GM19397 (cell line): ENCODE measurements at regions not wholly inside any gene's neighbourhood (a gene's known extent, or its start where the extent isn't known, plus 50 kb on each side); places are given as distances from the start of the nearest gene placed in this dataset.

Experiments used
- ATAC-seq: cut with Tn5 transposase; IDR thresholded peaks from one replicate; pipeline ENCODE4 v1.9.1; 2021; ENCODE audit warnings: mild to moderate bottlenecking, moderate library complexity; ENCODE audit not compliant: unreplicated experiment

DNA sequence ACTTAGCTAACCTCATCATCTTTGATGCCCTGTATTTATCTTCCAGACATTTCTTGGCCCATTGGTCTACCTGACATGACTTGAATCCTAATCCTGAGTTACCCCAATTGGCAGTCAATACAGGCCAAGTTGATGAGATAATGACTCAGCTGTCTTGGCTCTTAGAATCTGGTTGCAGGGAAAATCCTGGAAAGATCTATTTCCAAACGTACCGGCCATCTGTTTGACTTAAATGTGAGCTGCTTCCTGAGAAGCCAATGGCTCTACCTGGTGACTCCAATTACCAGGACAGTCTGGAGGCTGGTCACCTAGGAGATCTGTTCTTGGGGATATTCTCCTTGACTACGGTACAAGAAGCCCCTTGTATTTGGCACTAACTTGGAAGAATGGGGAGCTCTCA lies 475.2 kb upstream of the BRINP1 start:
- ATAC-seq: no peak

DNA sequence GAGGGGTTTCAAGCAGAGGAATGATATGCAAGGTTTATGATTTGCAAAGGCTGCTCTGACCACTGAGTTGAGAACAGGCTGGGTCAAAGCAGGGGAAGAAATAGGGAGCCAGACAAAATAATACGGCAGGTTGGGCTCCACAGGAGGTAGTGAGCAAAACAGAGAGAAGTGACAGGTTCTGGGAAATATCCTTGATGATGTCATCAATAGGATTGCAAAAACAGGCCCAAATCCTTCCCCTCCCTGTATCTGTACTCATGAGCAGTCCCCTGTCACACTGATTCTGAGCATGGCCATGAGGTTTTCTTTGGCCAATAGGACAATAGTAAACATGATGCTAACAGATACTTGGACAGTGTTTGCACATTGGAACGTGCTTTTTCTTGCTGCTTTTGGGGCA lies 471.8 kb upstream of the BRINP1 start:
- ATAC-seq: no peak

DNA sequence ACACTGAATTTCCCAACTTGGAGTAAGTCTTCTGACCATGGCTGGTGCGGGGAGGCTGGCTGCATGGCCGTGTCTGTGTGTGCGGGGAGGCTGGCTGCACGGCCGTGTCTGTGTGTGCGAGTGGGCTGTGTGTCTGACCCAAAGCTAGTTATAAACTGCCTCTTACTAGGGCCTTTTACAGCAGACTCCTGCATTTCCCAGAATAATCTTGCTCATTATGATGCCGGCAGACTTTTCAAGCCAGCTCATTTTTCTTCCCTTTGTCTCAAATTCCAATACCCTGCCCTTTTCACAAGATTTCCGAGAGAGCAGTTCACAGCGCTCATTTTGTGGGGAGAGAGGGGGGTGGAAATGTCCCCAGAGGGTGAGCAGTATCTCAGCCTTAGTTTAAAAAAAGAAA lies 470.7 kb upstream of the BRINP1 start:
- ATAC-seq: no peak

DNA sequence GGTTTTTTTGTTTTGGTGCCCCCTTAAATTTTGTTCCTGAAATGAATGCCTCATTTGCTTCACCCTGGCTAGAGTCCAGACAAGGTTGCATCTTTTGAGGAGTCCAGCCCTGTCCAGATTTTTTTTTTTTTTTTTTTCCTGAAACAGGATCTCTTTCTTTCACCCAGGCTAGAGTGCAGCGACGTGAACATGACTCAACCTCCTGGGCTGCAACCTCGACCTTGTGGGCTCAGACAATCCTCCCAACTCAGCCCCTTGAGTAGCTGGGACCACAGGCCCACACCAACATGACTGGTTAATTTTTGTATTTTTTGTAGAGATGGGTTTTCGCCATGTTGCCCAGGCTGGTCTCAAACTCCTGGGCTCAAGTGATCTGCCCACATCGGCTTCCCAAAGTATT lies 469.0 kb upstream of the BRINP1 start:
- ATAC-seq: no peak

DNA sequence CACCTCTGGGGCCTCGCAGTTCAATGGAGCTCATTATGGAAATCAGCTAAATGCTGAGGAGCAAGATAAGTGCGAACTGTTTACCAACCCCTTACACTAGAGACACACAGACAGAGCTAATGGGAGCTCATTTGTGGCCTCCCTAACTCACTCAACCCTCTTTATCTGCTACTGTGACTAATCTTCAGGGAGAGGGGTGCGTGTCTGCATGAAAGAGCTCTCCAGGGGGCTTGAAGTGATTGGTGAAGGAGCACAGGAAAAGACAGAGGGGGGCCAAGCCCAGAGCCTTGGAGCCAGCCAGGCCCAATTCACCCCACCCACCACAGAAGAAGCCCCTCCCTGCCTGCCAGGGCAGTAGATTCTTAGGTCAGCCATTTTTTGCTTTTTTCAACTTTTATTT lies 466.8 kb upstream of the BRINP1 start:
- ATAC-seq: no peak

DNA sequence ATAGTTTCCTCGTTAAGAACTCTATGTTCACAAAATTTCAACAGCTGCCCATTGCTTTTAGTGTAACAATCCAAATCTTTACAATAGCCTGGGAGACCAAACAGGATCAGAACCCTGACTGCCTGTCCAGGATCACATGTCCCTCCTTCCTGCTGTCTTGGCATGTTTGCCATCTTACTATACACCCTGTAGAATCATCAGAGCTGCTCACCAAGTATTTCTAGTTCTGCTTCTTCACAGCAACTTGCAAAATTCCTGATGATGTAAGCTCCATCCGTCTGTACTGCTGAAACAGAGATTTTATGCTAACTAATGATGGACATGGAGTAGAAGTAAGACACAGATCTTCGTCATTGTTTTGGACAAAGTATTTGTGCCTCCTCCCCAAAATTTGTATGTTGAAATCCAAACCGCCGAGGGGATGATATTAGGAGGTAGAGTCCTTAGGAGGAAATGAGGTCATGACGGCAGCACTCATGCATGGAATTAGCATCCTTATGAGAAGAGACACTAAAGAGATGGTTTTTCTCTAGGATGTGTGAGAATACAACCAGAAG lies 464.9 kb upstream of the BRINP1 start:
- ATAC-seq: no peak

DNA sequence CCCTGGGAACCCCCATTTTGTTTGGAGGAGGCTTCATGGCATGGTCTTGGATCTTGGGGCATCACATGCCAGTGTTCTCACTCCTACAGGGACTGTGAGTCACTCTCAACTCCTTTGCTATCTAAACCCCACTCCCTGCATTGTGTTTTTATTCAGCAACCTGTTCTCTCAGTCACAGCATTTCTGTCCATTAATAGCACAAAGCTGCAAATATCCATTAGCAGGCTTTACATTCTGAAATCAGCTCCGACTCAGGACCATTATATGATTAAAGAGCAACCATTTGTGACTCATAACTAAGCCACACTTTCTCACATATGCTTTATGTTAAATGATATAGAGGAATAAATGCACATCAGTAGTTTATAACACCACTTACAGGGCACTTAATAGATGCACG lies 462.1 kb upstream of the BRINP1 start:
- no peak for ATAC-seq

DNA sequence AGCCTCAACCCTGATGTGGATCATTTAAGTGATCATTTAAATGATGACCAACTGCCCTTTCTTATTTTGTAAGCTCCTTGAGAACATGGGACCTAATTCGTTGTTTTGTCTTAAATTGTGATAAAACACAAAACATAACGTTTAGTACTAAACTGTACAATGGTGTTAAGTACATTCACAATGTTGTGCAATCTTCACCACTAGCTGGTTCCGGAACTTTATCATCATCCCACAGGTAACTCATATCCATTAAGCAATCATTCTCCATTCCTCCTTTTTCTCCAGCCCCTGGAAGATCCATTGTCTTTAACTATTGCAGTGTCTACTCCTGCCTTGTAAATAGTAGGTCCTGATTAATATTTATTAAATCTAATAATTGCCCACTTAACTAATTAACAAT lies 460.5 kb upstream of the BRINP1 start:
- ATAC-seq: no peak

DNA sequence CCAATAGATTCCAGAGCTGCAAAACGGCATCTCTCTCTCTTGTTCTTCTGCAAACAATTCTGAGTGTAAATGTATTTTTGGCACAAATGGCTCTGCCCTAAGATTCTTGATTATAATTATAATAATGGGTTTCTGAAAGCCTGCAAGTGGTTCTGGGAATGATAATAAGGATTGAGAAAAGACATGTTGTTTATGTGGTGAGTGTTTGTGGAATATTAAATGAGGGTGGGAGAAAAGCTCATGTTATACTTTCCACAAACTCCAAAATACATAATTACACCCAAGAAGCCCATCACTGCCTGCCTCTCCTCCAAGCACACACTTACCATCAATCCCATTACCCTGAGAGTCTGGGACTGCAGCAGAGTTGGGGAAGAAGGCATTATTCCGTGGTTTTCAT lies 460.0 kb upstream of the BRINP1 start:
- ATAC-seq: no peak

DNA sequence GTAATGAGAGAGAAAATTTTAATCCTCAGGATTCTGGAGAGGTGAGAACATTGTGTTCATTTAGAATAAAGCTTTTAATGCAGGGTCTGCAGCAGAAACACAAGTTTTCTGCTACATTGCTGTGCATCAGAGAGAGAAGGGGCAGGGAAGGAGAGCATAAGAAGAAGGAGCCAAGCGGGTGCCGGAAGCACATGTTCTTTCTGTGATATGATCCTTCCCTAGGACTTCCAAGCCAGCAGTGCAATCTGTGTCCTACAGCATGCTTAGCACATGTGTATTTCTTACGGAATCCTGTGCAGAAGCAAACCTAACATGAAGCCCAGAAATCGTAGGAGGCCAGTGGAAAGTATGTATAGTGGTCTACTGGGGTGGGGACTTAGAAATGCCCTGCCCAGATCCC lies 458.3 kb upstream of the BRINP1 start:
- no peak for ATAC-seq

DNA sequence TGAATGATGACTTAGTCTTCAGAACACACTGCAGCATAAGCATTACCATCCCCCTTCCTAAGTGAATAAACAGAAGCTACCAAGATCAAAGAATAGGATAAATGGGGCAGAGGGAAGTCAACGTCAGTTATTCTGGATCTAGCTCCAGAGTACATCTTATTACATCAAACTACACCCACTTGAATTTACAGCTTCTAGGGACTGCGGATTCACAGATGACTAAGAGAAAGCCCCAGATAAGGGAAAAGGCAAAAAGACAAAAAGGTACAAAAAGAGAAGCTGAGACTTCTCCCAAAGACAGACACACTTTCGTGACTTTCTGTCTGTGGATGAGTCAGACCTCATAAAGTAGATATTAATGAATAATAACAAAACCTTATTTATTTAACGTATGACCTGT lies 457.9 kb upstream of the BRINP1 start:
- no peak for ATAC-seq

DNA sequence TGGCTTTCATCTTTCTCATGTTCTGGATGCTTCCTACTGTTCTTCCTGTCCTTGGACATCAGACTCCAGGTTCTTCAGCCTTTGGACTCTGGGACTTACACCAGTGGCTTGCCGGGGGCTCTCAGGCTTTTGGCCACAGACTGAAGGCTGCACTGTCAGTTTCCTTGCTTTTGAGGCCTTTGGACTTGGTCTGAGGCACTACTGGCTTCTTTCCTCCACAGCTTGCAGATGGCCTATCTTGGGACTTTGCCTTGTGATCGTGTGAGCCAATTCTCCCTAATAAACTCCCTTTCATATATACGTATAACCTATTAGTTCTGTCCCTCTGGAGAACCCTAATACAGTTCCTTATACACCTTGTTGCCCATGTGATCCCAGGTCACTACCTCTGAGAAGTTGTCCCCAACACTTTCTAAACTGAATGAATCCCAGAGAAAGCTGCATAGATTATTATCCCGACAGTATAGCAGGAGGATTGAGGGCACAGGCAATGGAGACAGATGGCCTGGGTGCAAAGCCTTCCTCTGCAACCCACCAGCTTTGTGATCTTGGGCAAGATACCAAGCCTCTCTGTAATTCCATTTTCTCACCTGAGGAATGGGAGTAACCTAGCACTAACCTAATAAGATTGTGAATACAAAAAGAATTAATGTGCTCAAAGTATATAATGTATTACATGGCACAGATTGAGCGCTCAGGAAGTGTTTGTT lies 449.6 kb upstream of the BRINP1 start:
- no peak for ATAC-seq

DNA sequence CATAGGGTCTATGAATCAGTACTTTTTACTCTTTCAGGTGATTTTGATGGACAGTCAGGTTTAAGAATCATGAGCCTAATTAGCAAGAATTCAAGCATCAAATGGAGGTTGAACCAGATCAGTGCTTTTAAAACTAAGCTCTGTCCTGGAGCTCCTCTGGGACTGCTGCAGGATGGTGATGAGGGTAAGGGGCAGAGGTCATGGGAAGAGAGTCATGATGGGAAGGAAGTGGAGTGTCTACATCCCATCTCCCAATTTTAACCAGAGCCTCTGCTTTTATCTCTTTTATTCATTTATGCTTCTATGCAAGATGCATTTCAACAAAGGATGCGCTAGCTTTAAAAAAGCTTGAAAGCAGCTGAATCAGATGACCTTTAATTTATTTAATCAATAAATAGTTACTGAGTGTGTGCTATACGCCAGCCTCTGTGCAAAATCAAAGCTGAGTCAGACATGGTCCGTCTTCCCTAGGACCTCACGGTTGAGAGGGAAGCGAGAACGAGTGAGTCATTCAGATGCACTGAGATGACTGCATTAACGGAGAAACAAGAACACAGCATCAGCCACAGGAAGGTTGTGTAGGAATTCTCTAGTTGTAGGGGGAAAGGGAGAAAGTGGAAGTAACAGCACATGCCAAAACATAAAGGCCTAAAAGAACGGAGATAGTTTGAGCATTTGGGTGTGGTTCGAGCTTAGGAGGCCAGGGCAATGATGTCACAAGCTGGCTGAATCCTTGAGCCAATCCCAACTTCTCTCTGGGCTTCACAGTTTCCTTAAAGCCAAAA lies 441.6 kb upstream of the BRINP1 start:
- no peak for ATAC-seq

DNA sequence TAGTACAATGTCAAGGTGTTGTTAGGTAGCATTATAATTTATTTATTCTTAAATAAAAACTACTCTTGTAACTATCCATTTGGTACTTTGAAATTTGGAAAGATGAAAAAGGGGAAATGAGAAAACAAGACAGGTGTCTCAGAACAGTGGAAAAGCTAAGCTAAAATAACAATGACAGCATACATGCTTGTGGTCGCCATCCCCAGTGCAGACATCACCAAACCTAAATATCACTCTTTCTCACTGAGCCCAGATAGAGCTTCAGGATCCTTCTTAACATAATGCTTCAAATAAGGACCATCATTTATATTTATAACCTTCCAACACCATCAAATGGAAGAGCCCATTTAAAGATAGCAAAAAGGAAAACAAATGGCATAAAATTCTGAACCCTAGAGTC lies 434.4 kb upstream of the BRINP1 start:
- no peak for ATAC-seq

DNA sequence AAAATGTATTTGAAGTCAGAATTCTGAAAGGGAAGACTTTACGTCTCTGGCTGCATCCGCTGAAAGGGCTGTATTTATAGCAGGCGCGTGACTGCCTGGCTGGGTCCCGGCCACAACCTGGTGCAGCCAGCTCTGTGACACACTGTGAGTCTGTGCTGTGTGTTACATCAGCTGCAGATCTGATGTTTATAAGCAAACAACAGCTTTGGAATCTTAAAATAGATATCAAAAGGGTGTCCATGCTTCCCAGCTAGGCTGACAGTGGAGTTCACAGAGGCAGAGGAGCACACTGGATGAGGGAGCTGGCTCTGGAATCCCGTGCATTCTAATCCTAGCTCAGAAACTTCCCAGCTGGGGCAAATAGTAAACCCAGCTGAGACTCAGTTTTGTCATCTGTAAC lies 433.4 kb upstream of the BRINP1 start:
- no peak for ATAC-seq

DNA sequence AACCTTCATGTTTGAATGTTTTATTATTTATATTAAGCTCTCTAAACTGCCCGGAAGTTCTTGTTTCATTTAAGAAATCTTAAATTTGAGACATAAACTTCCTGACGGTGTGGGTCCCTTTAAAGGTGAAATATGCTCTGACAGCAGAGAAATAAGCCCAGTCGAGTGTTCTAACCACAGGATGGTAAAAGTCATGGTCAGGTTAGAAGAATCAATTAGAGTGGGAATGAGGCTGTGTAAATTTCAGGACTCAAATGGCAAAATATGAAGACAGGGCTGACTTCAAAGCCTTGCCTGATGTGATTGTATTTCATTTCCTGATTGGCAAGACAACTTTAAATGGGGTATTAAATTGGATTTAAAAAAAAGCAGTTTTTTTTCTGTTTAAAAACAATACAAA lies 432.9 kb upstream of the BRINP1 start:
- no peak for ATAC-seq

DNA sequence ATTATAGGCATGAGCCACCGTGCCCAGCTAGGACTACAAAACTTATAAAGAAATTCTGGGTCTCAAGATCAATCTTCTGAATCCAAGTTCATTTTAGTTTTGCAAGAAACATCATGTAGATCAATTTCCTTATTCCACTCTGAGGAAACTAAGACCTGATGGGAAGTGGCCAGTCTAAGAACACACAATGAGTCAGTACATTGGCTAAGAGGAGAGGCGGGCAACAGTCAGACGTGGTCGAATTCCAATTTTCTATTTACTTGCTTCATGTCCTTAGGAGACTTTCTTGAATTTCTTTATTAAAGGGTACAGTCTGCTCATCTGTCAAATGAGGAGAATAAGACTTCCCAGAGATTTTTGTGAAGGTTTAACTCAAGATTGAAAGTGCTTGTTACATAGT lies 432.1 kb upstream of the BRINP1 start:
- ATAC-seq: no peak

DNA sequence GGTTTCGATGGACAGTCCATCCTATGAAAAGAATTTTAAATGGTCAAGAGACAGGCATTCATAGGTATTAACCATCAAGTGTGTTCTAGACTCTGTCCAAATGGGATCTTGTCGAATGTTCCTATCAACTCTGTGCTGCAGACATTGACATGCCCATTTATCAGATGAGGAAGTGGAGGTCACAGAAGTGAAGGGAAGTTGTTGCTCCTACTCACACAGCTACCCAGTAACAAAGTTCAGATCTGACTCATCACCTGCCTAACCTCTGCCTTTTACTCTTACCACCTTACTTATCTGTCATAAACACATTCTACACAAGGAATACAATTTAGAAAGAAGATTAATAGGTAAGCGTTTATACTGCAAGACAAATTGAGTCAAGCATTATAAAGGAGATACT lies 426.2 kb upstream of the BRINP1 start:
- no peak for ATAC-seq

DNA sequence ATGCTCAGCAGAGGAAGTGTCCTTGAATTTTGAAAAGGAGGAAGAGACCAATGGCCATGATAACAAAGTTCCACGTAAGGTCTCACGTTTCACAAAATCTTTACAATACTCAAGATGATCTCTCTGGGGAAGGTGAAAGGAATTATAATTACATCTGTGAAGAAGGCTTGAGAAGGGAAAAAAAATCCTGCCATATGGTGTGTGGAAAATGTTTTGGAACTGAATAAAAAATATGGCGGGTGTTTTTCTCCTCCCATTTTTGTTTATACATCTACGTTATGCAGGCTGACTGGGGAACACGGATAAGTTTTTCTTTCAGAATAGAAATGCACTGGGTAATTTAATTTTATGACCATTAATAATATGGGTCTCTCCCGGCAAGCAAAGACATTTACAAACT lies 425.6 kb upstream of the BRINP1 start:
- ATAC-seq: no peak

DNA sequence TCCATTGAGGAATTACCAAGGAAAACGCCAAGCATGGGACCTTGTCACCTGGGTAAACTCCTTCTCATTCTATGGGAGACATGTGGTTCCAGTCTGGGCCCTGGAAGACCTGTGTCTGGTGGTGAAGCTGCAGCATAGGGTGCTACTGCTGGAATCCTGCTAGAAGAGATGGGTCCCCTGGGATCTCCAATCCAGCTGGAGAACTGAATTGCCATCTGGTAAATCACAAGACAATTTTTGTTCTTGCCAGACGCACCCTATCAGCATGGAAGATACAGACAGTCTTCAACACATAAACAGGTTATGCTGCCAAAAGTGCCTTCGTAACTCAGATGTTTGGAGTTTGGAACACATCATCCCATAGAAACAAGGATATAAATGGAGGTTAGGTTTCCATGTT lies 424.0 kb upstream of the BRINP1 start:
- ATAC-seq: no peak

DNA sequence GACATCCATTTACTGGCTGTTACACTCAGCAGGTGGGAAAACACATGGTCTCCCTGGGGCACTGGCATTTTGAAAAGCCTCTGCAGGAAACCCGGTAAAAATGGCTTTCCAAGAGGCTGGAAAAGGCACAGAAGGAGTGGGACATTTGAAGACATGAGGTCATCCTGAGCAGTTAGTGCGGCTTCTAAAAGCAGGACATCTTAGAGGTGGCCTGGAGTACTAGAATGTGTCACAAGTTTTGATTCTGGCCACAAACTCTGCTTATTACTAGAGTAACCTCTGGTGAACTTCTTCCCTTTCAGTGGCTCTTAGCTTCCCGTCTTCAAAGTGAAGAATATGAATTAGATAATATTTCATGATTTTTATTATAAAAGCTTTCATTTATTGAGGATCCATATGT lies 423.0 kb upstream of the BRINP1 start:
- no peak for ATAC-seq

DNA sequence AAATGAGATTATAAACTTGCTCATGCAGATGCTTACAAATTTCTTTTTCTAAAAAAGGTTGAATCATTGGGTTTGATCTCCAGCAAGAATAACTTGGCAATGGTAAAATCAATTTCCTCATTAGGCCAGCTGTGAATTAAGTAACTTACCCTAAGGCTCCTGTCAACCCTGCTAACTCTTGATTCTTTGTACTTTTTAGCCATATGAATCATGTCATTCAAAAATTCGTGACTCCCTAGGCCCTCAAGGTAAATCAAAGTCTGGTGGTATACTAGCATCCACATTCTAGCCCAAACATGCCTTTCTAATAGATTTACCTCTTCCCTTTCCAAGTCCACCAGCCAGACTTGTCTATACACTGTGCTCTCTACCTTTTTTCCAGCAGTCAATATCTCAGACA lies 420.8 kb upstream of the BRINP1 start:
- ATAC-seq: no peak
